GM12878 (cell line): ENCODE measurements at regions not wholly inside any gene's neighbourhood (a gene's known extent, or its start where the extent isn't known, plus 50 kb on each side); places are given as distances from the start of the nearest gene placed in this dataset.

Source experiments
- CREM ChIP-seq: IDR thresholded peaks from 2 replicates; pipeline ENCODE4 v1.6.1; 2014; ENCODE audit warnings: antibody characterized with exemption, low read depth
- CTCF ChIP-seq, 3 experiments: IDR thresholded peaks in 2 of 3; conservative IDR thresholded peaks in 1 of 3; 2 replicates each; pipeline ENCODE4 v1.5.1; 2011; ENCODE audit warnings: low read depth in 3 of 3, low read length in 3 of 3, mild to moderate bottlenecking in 3 of 3, control low read depth in 2 of 3, moderate library complexity in 2 of 3, inconsistent platforms in 1 of 3, mixed read lengths in 1 of 3; ENCODE audit not compliant: control insufficient read depth in 2 of 3, insufficient read depth in 1 of 3; ENCODE audit errors: extremely low read depth in 1 of 3
- FOS ChIP-seq: IDR thresholded peaks from 3 replicates; pipeline ENCODE4 v1.6.1; 2011; ENCODE audit warnings: borderline replicate concordance; ENCODE audit not compliant: insufficient read length; ENCODE audit errors: extremely low read depth
- JUND ChIP-seq: IDR thresholded peaks from 2 replicates; pipeline ENCODE4 v1.6.1; 2012; ENCODE audit warnings: low read depth, mild to moderate bottlenecking, low read length, improper control_type of control experiment, moderate library complexity
- POLR2A ChIP-seq: IDR thresholded peaks from 2 replicates; pipeline ENCODE4 v1.6.1; 2011; ENCODE audit warnings: low read depth, mild to moderate bottlenecking, low read length
- RFX5 ChIP-seq: IDR thresholded peaks from 2 replicates; pipeline ENCODE4 v1.6.1; 2011; ENCODE audit warnings: low read depth, low read length, improper control_type of control experiment
- SMAD1 ChIP-seq: fragments of 450-650 bp; IDR thresholded peaks from 2 replicates; pipeline ENCODE4 v1.6.1; 2018; ENCODE audit warnings: mild to moderate bottlenecking, low read depth; ENCODE audit not compliant: partially characterized antibody
- TAF1 ChIP-seq: IDR thresholded peaks from 2 replicates; pipeline ENCODE4 v1.6.1; 2011; ENCODE audit warnings: mild to moderate bottlenecking, low read depth, low read length, borderline replicate concordance
- TF ChIP-seq, protein P1 (sequence below): IDR thresholded peaks from 2 replicates; pipeline ENCODE4 v1.6.1; 2012; ENCODE audit warnings: mild to moderate bottlenecking, low read depth, low read length
- TF ChIP-seq, protein P2 (sequence below): IDR thresholded peaks from 2 replicates; pipeline ENCODE4 v1.6.1; 2012; ENCODE audit warnings: low read length, inconsistent platforms

GRCh38 chr6:168725802-168726201, 284.8 kb downstream of the SMOC2 start:
- TF ChIP-seq JUND (no peak), TAF1 (no peak), SMAD1 (no peak), CTCF (IDR thresholded peaks at IDR 0.05 in 2 of 3, conservative IDR thresholded peaks at IDR 0.05 in 1 of 3; ENCODE audit: control insufficient read depth in 2 of 3, extremely low read depth in 1 of 3, insufficient read depth in 1 of 3, low read depth in 3 of 3, low read length in 3 of 3) (no peak), FOS (no peak), POLR2A (no peak), CREM (no peak), RFX5 (no peak)
- TF ChIP-seq, protein P1, sequence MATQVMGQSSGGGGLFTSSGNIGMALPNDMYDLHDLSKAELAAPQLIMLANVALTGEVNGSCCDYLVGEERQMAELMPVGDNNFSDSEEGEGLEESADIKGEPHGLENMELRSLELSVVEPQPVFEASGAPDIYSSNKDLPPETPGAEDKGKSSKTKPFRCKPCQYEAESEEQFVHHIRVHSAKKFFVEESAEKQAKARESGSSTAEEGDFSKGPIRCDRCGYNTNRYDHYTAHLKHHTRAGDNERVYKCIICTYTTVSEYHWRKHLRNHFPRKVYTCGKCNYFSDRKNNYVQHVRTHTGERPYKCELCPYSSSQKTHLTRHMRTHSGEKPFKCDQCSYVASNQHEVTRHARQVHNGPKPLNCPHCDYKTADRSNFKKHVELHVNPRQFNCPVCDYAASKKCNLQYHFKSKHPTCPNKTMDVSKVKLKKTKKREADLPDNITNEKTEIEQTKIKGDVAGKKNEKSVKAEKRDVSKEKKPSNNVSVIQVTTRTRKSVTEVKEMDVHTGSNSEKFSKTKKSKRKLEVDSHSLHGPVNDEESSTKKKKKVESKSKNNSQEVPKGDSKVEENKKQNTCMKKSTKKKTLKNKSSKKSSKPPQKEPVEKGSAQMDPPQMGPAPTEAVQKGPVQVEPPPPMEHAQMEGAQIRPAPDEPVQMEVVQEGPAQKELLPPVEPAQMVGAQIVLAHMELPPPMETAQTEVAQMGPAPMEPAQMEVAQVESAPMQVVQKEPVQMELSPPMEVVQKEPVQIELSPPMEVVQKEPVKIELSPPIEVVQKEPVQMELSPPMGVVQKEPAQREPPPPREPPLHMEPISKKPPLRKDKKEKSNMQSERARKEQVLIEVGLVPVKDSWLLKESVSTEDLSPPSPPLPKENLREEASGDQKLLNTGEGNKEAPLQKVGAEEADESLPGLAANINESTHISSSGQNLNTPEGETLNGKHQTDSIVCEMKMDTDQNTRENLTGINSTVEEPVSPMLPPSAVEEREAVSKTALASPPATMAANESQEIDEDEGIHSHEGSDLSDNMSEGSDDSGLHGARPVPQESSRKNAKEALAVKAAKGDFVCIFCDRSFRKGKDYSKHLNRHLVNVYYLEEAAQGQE: no peak
- TF ChIP-seq, protein P2, sequence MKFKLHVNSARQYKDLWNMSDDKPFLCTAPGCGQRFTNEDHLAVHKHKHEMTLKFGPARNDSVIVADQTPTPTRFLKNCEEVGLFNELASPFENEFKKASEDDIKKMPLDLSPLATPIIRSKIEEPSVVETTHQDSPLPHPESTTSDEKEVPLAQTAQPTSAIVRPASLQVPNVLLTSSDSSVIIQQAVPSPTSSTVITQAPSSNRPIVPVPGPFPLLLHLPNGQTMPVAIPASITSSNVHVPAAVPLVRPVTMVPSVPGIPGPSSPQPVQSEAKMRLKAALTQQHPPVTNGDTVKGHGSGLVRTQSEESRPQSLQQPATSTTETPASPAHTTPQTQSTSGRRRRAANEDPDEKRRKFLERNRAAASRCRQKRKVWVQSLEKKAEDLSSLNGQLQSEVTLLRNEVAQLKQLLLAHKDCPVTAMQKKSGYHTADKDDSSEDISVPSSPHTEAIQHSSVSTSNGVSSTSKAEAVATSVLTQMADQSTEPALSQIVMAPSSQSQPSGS: no peak
